Endothelial cell of umbilical vein (primary cell): ENCODE measurements at regions not wholly inside any gene's neighbourhood (a gene's known extent, or its start where the extent isn't known, plus 50 kb on each side); places are given as distances from the start of the nearest gene placed in this dataset.

ENCODE experiments used
- BruUV-seq: library from RNA; stranded (reverse); fragments of 400-500 nt; replicated peaks from 2 replicates; lab custom pipeline; 2021; lab: Mats Ljungman, UMichigan
- CTCF ChIA-PET: fragments of 300-600, 350-600 bp; sonication (Branson Sonifier 250); formaldehyde crosslinking; loops from one replicate; lab custom pipeline; 2021; ENCODE audit warnings: antibody characterized with exemption, inconsistent platforms; lab: Charles Lee
- POLR2A ChIA-PET: fragments of 300-600, 350-600 bp; sonication (Branson Sonifier 250); formaldehyde crosslinking; loops from one replicate; lab custom pipeline; 2021; ENCODE audit warnings: antibody characterized with exemption, inconsistent platforms; lab: Charles Lee
- DNase-seq: peaks from one replicate; pipeline ENCODE4 v3.0.0-alpha.2; 2011; ENCODE audit warnings: low read depth, low spot score
- FAIRE-seq: peaks from 2 replicates; lab custom pipeline; 2011; peaks lifted over from hg19 to GRCh38; lab: Jason Lieb, UNC
- H2AFZ ChIP-seq: 2 replicates; pipeline ENCODE4 v1.6.0; 2012; ENCODE audit warnings: low read depth, low read length, control low read depth, inconsistent platforms
- H3K27ac ChIP-seq: 2 replicates; pipeline ENCODE4 v1.5.1; 2011; ENCODE audit warnings: low read depth, mild to moderate bottlenecking, control low read depth, low read length, moderate library complexity; ENCODE audit not compliant: insufficient read depth
- H3K27me3 ChIP-seq, 2 experiments: 2 replicates each; pipeline versions ENCODE4 v1.6.0 to v1.6.1; 2011; ENCODE audit warnings: low read length in 2 of 2, mixed read lengths in 1 of 2; ENCODE audit not compliant: control insufficient read depth in 2 of 2, insufficient read depth in 2 of 2
- H3K36me3 ChIP-seq, 2 experiments: 2 replicates in 1 of 2; 3 replicates in 1 of 2; pipeline ENCODE4 v1.5.1; 2011; ENCODE audit warnings: low read length in 2 of 2, mild to moderate bottlenecking in 1 of 2, moderate library complexity in 1 of 2; ENCODE audit not compliant: control insufficient read depth in 2 of 2, insufficient read depth in 2 of 2; ENCODE audit errors: extremely low read depth in 1 of 2
- H3K4me1 ChIP-seq: 3 replicates; pipeline ENCODE4 v1.5.1; 2011; ENCODE audit warnings: mild to moderate bottlenecking, low read length; ENCODE audit not compliant: control insufficient read depth, insufficient read depth; ENCODE audit errors: extremely low read depth
- H3K4me2 ChIP-seq: 2 replicates; pipeline ENCODE4 v1.6.1; 2011; ENCODE audit warnings: low read length, control low read depth, mixed read lengths; ENCODE audit not compliant: insufficient read depth
- H3K4me3 ChIP-seq, 3 experiments: fragments of 200-600 bp in 1 of 3; sonication (generic), shearing (Covaris generic) in 1 of 3; replicated peaks in 1 of 3; 2 replicates each; pipeline ENCODE4 v1.5.1; 2011 to 2016; ENCODE audit warnings: control low read depth in 3 of 3, low read length in 3 of 3, mild to moderate bottlenecking in 2 of 3, inconsistent platforms in 1 of 3, low read depth in 1 of 3, moderate library complexity in 1 of 3; ENCODE audit not compliant: insufficient read depth in 1 of 3
- H3K79me2 ChIP-seq: 2 replicates; pipeline ENCODE4 v1.6.0; 2012; ENCODE audit warnings: low read length, inconsistent platforms; ENCODE audit not compliant: control insufficient read depth, insufficient read depth
- H3K9ac ChIP-seq: replicated peaks from 2 replicates; pipeline ENCODE3; 2011; ENCODE audit warnings: low read length, control low read depth; ENCODE audit not compliant: insufficient read depth; ENCODE audit errors: extremely low read depth
- H3K9me1 ChIP-seq: replicated peaks from 3 replicates; pipeline ENCODE4 v1.6.0; 2011; ENCODE audit warnings: mild to moderate bottlenecking, low read length; ENCODE audit not compliant: control insufficient read depth, insufficient read depth; ENCODE audit errors: extremely low read depth
- H3K9me3 ChIP-seq: replicated peaks from 2 replicates; pipeline ENCODE4 v1.5.1; 2012; ENCODE audit warnings: low read length, inconsistent platforms; ENCODE audit not compliant: control insufficient read depth, insufficient read depth
- H4K20me1 ChIP-seq: replicated peaks from 2 replicates; pipeline ENCODE3; 2011; ENCODE audit warnings: mild to moderate bottlenecking, low read length; ENCODE audit not compliant: control insufficient read depth, insufficient read depth; ENCODE audit errors: extremely low read depth
- EZH2 ChIP-seq: IDR thresholded peaks from 2 replicates; pipeline ENCODE4 v1.6.1; 2012; ENCODE audit warnings: borderline replicate concordance, low read depth, mild to moderate bottlenecking, moderate library complexity, low read length, inconsistent platforms; ENCODE audit not compliant: severe bottlenecking
- FOS ChIP-seq: IDR thresholded peaks from 2 replicates; pipeline ENCODE4 v1.6.1; 2011; ENCODE audit warnings: mild to moderate bottlenecking, low read length, moderate library complexity, borderline replicate concordance; ENCODE audit not compliant: insufficient read depth
- GATA2 ChIP-seq: IDR thresholded peaks from 2 replicates; pipeline ENCODE4 v1.7.0; 2011; ENCODE audit warnings: low read depth, mild to moderate bottlenecking, moderate library complexity, mixed read lengths, low read length; ENCODE audit not compliant: insufficient read length, insufficient read depth
- JUN ChIP-seq: IDR thresholded peaks from 2 replicates; pipeline ENCODE4 v1.6.1; 2011; ENCODE audit warnings: borderline replicate concordance, low read depth; ENCODE audit not compliant: insufficient read length, insufficient read depth
- MYC ChIP-seq: IDR thresholded peaks from one replicate; pipeline ENCODE4 v1.6.1; 2011; ENCODE audit warnings: mild to moderate bottlenecking, low read depth, low read length
- POLR2A ChIP-seq: IDR thresholded peaks from 2 replicates; pipeline ENCODE4 v1.6.1; 2012; ENCODE audit warnings: low read depth, mild to moderate bottlenecking, control low read depth, low read length
- POLR2AphosphoS5 ChIP-seq: IDR thresholded peaks from 2 replicates; pipeline ENCODE4 v1.6.1; 2012; ENCODE audit warnings: low read depth, mild to moderate bottlenecking, control low read depth, low read length, moderate library complexity; ENCODE audit not compliant: insufficient read depth
- dilution Hi-C: fragments of 300-500 bp; cut with MboI; formaldehyde crosslinking; loops from one replicate; pipeline ENCODE4 v1.15.0; 2019; ENCODE audit warnings: low sequenced_read_pairs; ENCODE audit not compliant: extremely low pct_ligation_motif_present
- intact Hi-C: fragments of 100-400 bp; cut with micrococcal nuclease; formaldehyde crosslinking; loops from one replicate; pipeline ENCODE4 v1.10.0; 2022
- TF ChIP-seq, protein P1 (sequence below): IDR thresholded peaks from 2 replicates; pipeline ENCODE4 v1.6.1; 2011; ENCODE audit not compliant: insufficient read depth, insufficient read length
- TF ChIP-seq, protein P2 (sequence below), 2 donors: IDR thresholded peaks; 1 replicate in 1 of 2; 2 replicates in 1 of 2; pipeline ENCODE4 v1.5.1; 2011; ENCODE audit warnings: low read length in 2 of 2, mild to moderate bottlenecking in 2 of 2, moderate library complexity in 2 of 2, control low read depth in 1 of 2, inconsistent platforms in 1 of 2, low read depth in 1 of 2; ENCODE audit not compliant: insufficient read depth in 1 of 2; ENCODE audit errors: extremely low read depth in 1 of 2

DNA sequence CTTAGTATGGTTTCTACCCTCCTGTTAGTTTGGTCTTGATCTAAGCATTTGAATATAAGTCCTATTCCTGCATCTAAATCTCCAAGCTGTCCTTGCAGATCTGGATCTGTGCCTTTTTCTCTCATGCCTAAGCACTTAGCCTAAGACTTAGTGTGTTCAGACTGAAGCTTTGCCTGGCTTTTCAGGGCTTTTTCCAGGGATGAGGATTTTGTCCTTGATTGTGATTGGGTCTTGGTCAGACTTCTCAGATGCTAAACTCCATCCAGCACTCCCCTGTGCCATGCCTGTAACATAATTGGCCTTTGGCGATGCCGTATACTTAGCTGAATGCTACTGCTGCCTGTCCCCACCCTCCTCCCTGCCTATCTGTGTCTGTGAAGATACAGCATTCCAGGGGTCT, 98.1 kb upstream of the NRIP1 start:
- ChIA-PET CTCF (no interaction called here), POLR2A (no interaction called here)

More for the DNA sequence above, 98.1 kb upstream of the NRIP1 start:
- H3K9ac ChIP-seq: no peak overlapping the region
- no peaks in the 10 kb centered on the region for H3K9me3 ChIP-seq
- TF ChIP-seq POLR2A: no peak
- TF ChIP-seq, protein P1, sequence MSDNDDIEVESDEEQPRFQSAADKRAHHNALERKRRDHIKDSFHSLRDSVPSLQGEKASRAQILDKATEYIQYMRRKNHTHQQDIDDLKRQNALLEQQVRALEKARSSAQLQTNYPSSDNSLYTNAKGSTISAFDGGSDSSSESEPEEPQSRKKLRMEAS: no peak
- no peak for TF ChIP-seq GATA2
- TF ChIP-seq POLR2AphosphoS5: no peak
- no peak for TF ChIP-seq JUN
- TF ChIP-seq MYC: no peak
- TF ChIP-seq, protein P2, sequence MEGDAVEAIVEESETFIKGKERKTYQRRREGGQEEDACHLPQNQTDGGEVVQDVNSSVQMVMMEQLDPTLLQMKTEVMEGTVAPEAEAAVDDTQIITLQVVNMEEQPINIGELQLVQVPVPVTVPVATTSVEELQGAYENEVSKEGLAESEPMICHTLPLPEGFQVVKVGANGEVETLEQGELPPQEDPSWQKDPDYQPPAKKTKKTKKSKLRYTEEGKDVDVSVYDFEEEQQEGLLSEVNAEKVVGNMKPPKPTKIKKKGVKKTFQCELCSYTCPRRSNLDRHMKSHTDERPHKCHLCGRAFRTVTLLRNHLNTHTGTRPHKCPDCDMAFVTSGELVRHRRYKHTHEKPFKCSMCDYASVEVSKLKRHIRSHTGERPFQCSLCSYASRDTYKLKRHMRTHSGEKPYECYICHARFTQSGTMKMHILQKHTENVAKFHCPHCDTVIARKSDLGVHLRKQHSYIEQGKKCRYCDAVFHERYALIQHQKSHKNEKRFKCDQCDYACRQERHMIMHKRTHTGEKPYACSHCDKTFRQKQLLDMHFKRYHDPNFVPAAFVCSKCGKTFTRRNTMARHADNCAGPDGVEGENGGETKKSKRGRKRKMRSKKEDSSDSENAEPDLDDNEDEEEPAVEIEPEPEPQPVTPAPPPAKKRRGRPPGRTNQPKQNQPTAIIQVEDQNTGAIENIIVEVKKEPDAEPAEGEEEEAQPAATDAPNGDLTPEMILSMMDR (IDR thresholded peaks at IDR 0.05; ENCODE audit: extremely low read depth in 1 of 2, insufficient read depth in 1 of 2, low read depth in 1 of 2, low read length in 2 of 2): no peak
- TF ChIP-seq EZH2: no peak
- TF ChIP-seq FOS: no peak
- DNase-seq (no peak), FAIRE-seq (no peak)
- H3K4me3 ChIP-seq: no peak overlapping the region
- intact Hi-C loops (no loop called here), dilution Hi-C loops (no loop called here)
- no peak overlapping the region for H2AFZ ChIP-seq
- no peaks in the 10 kb centered on the region for H3K4me1 ChIP-seq
- no TSS peak for BruUV-seq
- H3K36me3 ChIP-seq: no peaks in the 10 kb centered on the region
- no peaks in the 10 kb centered on the region for H3K79me2 ChIP-seq
- H3K9me1 ChIP-seq: no peaks in the 10 kb centered on the region
- H3K27me3 ChIP-seq: no peaks in the 10 kb centered on the region
- no peaks in the 10 kb centered on the region for H4K20me1 ChIP-seq
- H3K4me2 ChIP-seq: no peak overlapping the region
- no peak overlapping the region for H3K27ac ChIP-seq
